Immature natural killer cell (primary cell): ENCODE measurements at regions not wholly inside any gene's neighbourhood (a gene's known extent, or its start where the extent isn't known, plus 50 kb on each side); places are given as distances from the start of the nearest gene placed in this dataset.

Experiments
- DNase-seq, 3 donors: peaks; one replicate each; pipeline ENCODE4 v3.0.0; 2022; ENCODE audit warnings: mixed read lengths in 1 of 3
- H3K27ac Mint-ChIP-seq, 6 donors: one replicate each; pipeline ENCODE4 v1.8.0; 2020; ENCODE audit warnings: mixed read lengths in 6 of 6, mild to moderate bottlenecking in 5 of 6, inconsistent platforms in 4 of 6, moderate library complexity in 3 of 6
- H3K27me3 Mint-ChIP-seq, 3 donors: one replicate each; pipeline ENCODE4 v1.8.0; 2020 to 2021; ENCODE audit warnings: low read depth in 3 of 3, mild to moderate bottlenecking in 3 of 3, mixed read lengths in 3 of 3, moderate library complexity in 3 of 3, inconsistent platforms in 1 of 3
- H3K36me3 Mint-ChIP-seq, 3 donors: one replicate each; pipeline ENCODE4 v1.8.0; 2020; ENCODE audit warnings: mixed read lengths in 3 of 3, inconsistent platforms in 2 of 3, mild to moderate bottlenecking in 2 of 3
- H3K4me1 Mint-ChIP-seq, 2 donors: one replicate each; pipeline ENCODE4 v1.8.0; 2020; ENCODE audit warnings: inconsistent platforms in 2 of 2, mild to moderate bottlenecking in 2 of 2, mixed read lengths in 2 of 2, moderate library complexity in 1 of 2
- H3K4me3 Mint-ChIP-seq, 5 donors: one replicate each; pipeline ENCODE4 v1.8.0; 2020; ENCODE audit warnings: mild to moderate bottlenecking in 5 of 5, mixed read lengths in 5 of 5, inconsistent platforms in 3 of 5, moderate library complexity in 3 of 5
- H3K9me3 Mint-ChIP-seq, 6 donors: one replicate each; pipeline ENCODE4 v1.8.0; 2020; ENCODE audit warnings: mild to moderate bottlenecking in 6 of 6, mixed read lengths in 6 of 6, inconsistent platforms in 4 of 6, moderate library complexity in 3 of 6

DNA sequence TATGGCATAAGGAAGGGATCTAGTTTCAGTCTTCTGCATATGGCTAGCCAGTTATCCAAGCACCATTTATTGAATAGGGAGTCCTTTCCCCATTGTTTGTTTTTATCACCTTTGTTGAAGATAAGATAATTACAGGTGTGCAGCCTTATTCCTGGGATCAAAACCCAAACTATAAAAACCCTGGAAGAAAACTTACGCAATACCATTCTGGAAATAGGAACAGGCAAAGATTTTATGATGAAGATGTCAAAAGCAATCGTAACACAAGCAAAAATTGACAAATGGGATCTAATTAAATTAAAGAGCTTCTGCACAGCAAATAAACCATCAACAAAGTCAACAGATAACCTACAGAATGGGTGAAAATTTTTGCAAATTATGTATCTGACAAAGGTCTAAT is 128.5 kb upstream of the DCN start:
- Mint-ChIP-seq H3K27ac (no peak overlapping the region), H3K4me3 (no peak overlapping the region), H3K27me3 (peaks cover 0 to 4% (median 3%) of the 10 kb centered on the region in 3 donors), H3K4me1 (no peaks in the 10 kb centered on the region), H3K36me3 (no peaks in the 10 kb centered on the region), H3K9me3 (peaks cover 0 to 6% (median 0%) of the 10 kb centered on the region in 6 donors)
- DNase-seq, result no peak

- no peak for DNase-seq
- H3K9me3 Mint-ChIP-seq, result peaks cover 0 to 7% (median 0%) of the 10 kb centered on the region in 6 donors
- H3K4me1 Mint-ChIP-seq, result no peaks in the 10 kb centered on the region
- H3K4me3 Mint-ChIP-seq, result no peak overlapping the region
- peaks cover 0 to 3% (median under 1%) of the 10 kb centered on the region in 3 donors for H3K27me3 Mint-ChIP-seq
- no peaks in the 10 kb centered on the region for H3K36me3 Mint-ChIP-seq
- H3K27ac Mint-ChIP-seq, result no peak overlapping the region
These were observed 126.8 kb upstream of the DCN start for GRCh38 chr12:91309450-91309849.

GRCh38 chr12:91307957-91308670 is 125.5 kb upstream of the DCN start:
- no peak overlapping the region for H3K27ac Mint-ChIP-seq
- no peak overlapping the region for H3K4me3 Mint-ChIP-seq
- H3K27me3 Mint-ChIP-seq, result peaks cover 0 to 4% (median 3%) of the 10 kb centered on the region in 3 donors
- DNase-seq, result no peak
- no peaks in the 10 kb centered on the region for H3K4me1 Mint-ChIP-seq
- H3K36me3 Mint-ChIP-seq, result no peaks in the 10 kb centered on the region
- peaks cover 0 to 7% (median 0%) of the 10 kb centered on the region in 6 donors for H3K9me3 Mint-ChIP-seq

GRCh38 chr12:91290354-91290753 is 107.7 kb upstream of the DCN start:
- Mint-ChIP-seq H3K9me3 (no peaks in the 10 kb centered on the region), H3K4me3 (no peak overlapping the region), H3K4me1 (no peaks in the 10 kb centered on the region), H3K27me3 (peaks cover 3 to 9% (median 5%) of the 10 kb centered on the region in 3 donors), H3K36me3 (no peaks in the 10 kb centered on the region), H3K27ac (no peak overlapping the region)
- DNase-seq, result no peak

- no peaks in the 10 kb centered on the region for H3K9me3 Mint-ChIP-seq
- DNase-seq, result no peak
- H3K4me1 Mint-ChIP-seq, result no peaks in the 10 kb centered on the region
- no peak overlapping the region for H3K27ac Mint-ChIP-seq
- H3K36me3 Mint-ChIP-seq, result no peaks in the 10 kb centered on the region
- no peak overlapping the region for H3K4me3 Mint-ChIP-seq
- H3K27me3 Mint-ChIP-seq, result peaks cover 3 to 9% (median 5%) of the 10 kb centered on the region in 3 donors
These were observed 107.3 kb upstream of the DCN start for GRCh38 chr12:91289906-91290305.

- Mint-ChIP-seq H3K36me3 (no peaks in the 10 kb centered on the region), H3K27me3 (peaks cover 3 to 9% (median 7%) of the 10 kb centered on the region in 3 donors), H3K27ac (no peak overlapping the region), H3K4me1 (no peaks in the 10 kb centered on the region), H3K4me3 (no peak overlapping the region), H3K9me3 (no peaks in the 10 kb centered on the region)
- DNase-seq, result no peak
These were observed 106.5 kb upstream of the DCN start for GRCh38 chr12:91289072-91289471.

GRCh38 chr12:91287753-91288152 is 105.1 kb upstream of the DCN start:
- Mint-ChIP-seq H3K4me1 (no peaks in the 10 kb centered on the region), H3K27ac (no peak overlapping the region), H3K27me3 (peaks cover 3 to 7% (median 5%) of the 10 kb centered on the region in 3 donors), H3K9me3 (no peaks in the 10 kb centered on the region), H3K4me3 (no peak overlapping the region), H3K36me3 (no peaks in the 10 kb centered on the region)
- no peak for DNase-seq

- no peak for DNase-seq
- Mint-ChIP-seq H3K36me3 (no peaks in the 10 kb centered on the region), H3K27ac (no peak overlapping the region), H3K27me3 (no peaks in the 10 kb centered on the region), H3K4me3 (no peak overlapping the region), H3K9me3 (peaks cover 0 to 7% (median 0%) of the 10 kb centered on the region in 6 donors), H3K4me1 (no peaks in the 10 kb centered on the region)
These were observed 95.5 kb upstream of the DCN start for GRCh38 chr12:91278126-91278525.

GRCh38 chr12:91276509-91276908 is 93.9 kb upstream of the DCN start:
- Mint-ChIP-seq H3K9me3 (peaks cover 0 to 4% (median 0%) of the 10 kb centered on the region in 6 donors), H3K4me1 (no peaks in the 10 kb centered on the region), H3K27ac (no peak overlapping the region), H3K36me3 (no peaks in the 10 kb centered on the region), H3K27me3 (no peaks in the 10 kb centered on the region), H3K4me3 (no peak overlapping the region)
- DNase-seq, result no peak

DNA sequence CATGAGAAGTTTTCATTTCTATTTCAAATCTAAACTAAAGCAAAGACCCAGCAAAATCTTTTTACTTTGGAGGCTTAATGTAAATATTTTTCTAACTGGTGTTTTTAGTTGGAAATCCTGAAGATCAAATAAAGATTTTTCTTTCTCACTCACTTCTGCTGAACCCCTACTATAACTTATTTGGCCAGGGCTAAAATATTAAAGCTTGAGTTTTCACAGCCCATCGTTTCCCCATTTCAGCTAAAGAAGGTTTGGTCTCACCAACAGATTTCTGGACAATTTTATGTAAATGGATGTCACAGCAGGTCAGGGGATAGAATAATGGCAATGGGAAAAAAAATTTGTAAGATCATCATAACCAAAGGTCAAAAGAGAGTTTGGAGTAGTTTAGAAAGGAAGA is 92.7 kb upstream of the DCN start:
- Mint-ChIP-seq H3K36me3 (no peaks in the 10 kb centered on the region), H3K9me3 (peaks cover 0 to 8% (median 0%) of the 10 kb centered on the region in 6 donors), H3K27ac (no peak overlapping the region), H3K27me3 (no peaks in the 10 kb centered on the region), H3K4me3 (no peak overlapping the region), H3K4me1 (no peaks in the 10 kb centered on the region)
- no peak for DNase-seq

DNA sequence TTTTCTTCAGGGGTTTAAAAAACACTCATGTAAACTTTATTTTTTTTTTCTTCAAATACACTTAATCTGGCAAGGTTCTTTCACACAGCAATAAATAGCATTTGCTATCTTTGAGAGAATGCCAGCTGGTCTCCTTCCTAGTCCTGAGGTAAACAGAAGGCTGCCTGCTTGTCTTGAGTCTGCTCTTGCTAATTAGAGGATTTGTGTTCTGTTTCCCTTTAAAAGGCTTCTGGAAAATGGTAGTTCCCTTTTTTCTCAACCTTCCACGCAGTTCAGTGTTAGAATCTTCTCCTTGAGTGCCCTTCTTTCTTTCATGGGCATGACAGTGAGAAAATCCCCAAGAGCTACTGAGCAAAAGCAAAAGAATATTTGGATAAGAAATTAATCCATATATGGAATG is 92.3 kb upstream of the DCN start:
- Mint-ChIP-seq H3K27me3 (no peaks in the 10 kb centered on the region), H3K9me3 (peaks cover 0 to 8% (median 0%) of the 10 kb centered on the region in 6 donors), H3K27ac (no peak overlapping the region), H3K36me3 (no peaks in the 10 kb centered on the region), H3K4me3 (no peak overlapping the region), H3K4me1 (no peaks in the 10 kb centered on the region)
- no peak for DNase-seq

DNA sequence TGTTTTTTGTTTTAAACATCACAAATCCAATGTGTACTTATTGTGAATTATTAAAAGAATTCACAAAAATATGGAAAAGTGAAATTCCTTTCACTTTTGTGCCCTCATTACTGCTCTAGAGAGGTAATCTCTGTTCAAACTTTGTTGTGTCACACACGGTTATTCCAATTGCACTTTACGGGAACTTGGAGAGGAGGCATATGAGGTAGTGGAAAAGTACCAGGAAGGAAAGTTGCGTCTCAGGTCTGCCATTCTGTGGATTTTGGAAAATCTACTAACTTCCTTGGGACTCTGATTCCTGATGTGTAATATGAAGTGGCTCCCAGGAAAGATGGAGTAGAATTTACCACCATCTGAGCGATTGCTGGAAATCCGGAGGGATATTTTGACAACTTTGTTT is 90.9 kb upstream of the DCN start:
- Mint-ChIP-seq H3K36me3 (no peaks in the 10 kb centered on the region), H3K27ac (no peak overlapping the region), H3K27me3 (no peaks in the 10 kb centered on the region), H3K4me3 (no peak overlapping the region), H3K9me3 (peaks cover 0 to 8% (median 0%) of the 10 kb centered on the region in 6 donors), H3K4me1 (no peaks in the 10 kb centered on the region)
- DNase-seq, result no peak

- H3K4me3 Mint-ChIP-seq, result no peak overlapping the region
- no peaks in the 10 kb centered on the region for H3K27me3 Mint-ChIP-seq
- DNase-seq, result no peak
- no peaks in the 10 kb centered on the region for H3K36me3 Mint-ChIP-seq
- H3K27ac Mint-ChIP-seq, result no peak overlapping the region
- peaks cover 0 to 6% (median 0%) of the 10 kb centered on the region in 6 donors for H3K9me3 Mint-ChIP-seq
- H3K4me1 Mint-ChIP-seq, result no peaks in the 10 kb centered on the region
These were observed 89.9 kb upstream of the DCN start for GRCh38 chr12:91272461-91273063.

DNA sequence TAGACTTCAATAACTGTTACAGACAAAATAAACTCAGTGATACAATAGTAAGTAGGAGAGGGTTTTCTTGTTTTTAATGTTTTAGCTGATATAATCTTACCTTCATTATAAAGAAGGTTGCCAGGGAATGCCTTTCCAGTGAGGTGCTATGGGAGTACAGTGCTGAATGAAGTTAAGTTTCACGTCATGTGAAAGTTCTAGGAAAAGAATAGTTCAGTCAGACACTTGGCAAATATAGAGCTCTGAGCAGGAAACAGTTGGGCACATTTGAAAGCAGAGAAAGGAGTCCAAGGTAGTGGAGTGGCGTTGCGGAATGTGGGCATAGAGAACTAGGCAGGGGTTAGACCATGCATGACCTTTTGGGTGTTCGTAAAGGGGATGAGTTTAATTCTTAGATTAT is 88.6 kb upstream of the DCN start:
- H3K9me3 Mint-ChIP-seq, result peaks cover 0 to 9% (median 0%) of the 10 kb centered on the region in 6 donors
- no peaks in the 10 kb centered on the region for H3K36me3 Mint-ChIP-seq
- H3K4me1 Mint-ChIP-seq, result no peaks in the 10 kb centered on the region
- H3K27me3 Mint-ChIP-seq, result no peaks in the 10 kb centered on the region
- no peak overlapping the region for H3K4me3 Mint-ChIP-seq
- no peak overlapping the region for H3K27ac Mint-ChIP-seq
- DNase-seq, result no peak

DNA sequence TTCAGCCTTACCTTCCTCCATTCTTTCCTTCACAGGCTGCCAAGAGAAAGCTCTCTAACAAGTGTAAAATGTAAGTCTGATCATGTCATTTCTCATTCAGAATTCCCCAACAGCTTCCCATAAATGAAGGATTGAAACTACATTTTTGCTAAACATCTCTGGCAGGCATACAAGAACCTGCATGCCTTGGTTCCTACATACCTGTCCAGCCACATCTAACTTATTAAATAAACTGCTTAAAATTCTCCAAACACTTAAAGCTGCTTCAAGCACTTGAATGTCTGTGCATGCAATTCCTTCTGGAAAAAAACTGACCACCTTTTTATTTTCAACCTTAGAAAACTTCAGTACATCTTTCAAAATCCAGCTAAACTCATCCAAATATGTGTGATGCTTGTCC is 84.4 kb upstream of the DCN start:
- H3K4me3 Mint-ChIP-seq, result no peak overlapping the region
- no peaks in the 10 kb centered on the region for H3K36me3 Mint-ChIP-seq
- no peaks in the 10 kb centered on the region for H3K4me1 Mint-ChIP-seq
- no peak overlapping the region for H3K27ac Mint-ChIP-seq
- no peak for DNase-seq
- H3K27me3 Mint-ChIP-seq, result peaks cover 0 to 2% (median 0%) of the 10 kb centered on the region in 3 donors
- H3K9me3 Mint-ChIP-seq, result peaks cover 0 to 9% (median 0%) of the 10 kb centered on the region in 6 donors
